GM20000 (cell line): ENCODE measurements at regions not wholly inside any gene's neighbourhood (a gene's known extent, or its start where the extent isn't known, plus 50 kb on each side); places are given as distances from the start of the nearest gene placed in this dataset.

Source experiments
- DNase-seq: peaks from one replicate; pipeline ENCODE4 v3.0.0; 2012; ENCODE audit warnings: low spot score
- TF ChIP-seq, protein P1 (sequence below): IDR thresholded peaks from 2 replicates; pipeline ENCODE4 v1.5.1; 2012; ENCODE audit warnings: mild to moderate bottlenecking, control low read depth; ENCODE audit errors: extremely low read depth, missing control alignments

DNA sequence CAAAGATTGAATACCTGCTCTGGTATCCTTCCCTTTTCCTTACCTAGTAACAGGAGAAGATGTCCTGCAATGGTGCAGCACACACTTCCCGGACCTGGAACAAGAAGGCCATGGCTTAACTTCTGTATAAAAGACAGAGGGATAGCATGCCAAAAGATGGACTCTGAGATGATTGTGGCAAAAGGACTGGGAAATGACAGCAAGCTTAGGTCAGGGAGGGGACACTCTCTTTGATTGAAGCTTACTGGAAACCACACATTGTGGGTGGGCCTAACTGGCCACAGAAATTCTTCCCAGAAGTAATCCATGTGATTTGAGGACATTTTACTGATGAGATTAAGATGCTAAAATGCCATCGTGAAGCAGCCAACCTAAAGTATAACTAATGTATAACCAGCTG is 71.0 kb upstream of the OTUD4 start:
- DNase-seq, result no peak
- TF ChIP-seq, protein P1, sequence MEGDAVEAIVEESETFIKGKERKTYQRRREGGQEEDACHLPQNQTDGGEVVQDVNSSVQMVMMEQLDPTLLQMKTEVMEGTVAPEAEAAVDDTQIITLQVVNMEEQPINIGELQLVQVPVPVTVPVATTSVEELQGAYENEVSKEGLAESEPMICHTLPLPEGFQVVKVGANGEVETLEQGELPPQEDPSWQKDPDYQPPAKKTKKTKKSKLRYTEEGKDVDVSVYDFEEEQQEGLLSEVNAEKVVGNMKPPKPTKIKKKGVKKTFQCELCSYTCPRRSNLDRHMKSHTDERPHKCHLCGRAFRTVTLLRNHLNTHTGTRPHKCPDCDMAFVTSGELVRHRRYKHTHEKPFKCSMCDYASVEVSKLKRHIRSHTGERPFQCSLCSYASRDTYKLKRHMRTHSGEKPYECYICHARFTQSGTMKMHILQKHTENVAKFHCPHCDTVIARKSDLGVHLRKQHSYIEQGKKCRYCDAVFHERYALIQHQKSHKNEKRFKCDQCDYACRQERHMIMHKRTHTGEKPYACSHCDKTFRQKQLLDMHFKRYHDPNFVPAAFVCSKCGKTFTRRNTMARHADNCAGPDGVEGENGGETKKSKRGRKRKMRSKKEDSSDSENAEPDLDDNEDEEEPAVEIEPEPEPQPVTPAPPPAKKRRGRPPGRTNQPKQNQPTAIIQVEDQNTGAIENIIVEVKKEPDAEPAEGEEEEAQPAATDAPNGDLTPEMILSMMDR, result no peak

DNA sequence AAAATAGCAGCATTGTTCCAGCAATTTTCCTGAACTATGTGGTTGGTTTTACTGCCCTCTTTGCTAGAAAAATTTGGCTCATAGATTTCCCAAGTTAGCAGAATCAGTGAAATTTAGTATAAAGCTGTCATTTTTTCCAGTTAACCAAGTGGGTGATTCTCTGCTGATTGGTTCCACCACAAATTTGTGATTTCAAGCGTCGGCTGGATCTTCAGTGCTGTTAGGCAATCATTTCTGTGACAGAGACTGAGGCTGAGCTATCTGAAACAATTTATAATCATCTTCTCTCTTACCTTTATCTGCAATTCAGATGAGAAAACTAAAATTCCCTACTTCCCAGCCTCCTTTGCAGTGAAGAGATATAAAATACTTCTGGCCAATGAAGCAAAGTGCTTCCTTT is 68.6 kb upstream of the OTUD4 start:
- DNase-seq, result no peak
- TF ChIP-seq, protein P1, result no peak

DNA sequence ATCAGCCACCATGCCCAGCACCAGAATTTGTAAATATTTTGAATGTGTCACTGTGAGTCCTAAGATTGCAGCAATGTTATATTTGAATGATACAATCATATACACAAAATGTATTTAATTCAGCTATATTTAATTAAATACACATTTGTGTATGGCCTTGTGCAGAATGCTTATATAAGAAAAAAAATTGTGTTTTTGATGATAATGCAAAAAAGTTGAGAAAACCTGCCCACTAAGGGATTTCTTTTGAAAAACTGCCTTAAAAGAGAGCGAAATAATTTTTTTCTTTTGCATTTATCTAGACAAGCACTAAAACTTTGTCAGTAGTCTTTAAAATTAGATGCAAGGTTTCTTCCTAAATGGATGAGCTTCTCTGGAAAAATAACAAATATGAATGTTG is 68.1 kb upstream of the OTUD4 start:
- no peak for DNase-seq
- TF ChIP-seq, protein P1, result no peak

DNA sequence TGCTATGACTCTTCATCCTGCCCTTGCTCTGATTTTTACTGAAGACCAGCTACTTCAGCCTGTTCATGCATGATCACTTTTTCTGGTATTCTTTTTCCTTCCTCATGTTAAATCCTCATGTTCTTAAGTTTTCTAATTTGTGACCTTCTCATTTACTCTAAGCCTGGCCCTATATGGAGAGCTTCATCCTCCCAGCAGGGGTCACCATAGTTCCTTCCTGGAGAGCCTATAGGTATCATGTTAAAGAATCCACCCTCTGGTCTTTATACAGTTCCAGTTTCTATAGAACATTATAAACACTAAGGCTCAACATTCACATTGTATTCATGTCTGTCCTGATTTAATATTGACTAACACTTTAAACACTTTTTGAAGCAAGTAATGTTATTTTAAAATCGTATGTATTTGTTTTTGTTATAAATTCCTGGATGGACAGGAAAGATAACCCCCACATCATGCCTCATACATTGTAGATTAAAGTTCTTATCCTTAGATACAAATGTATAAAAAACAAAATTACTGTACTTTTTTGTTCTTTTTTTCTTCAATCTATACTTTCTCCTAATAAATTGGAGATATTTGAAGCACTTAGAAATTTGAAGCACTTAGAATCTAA is 53.8 kb upstream of the OTUD4 start:
- TF ChIP-seq, protein P1, result peak; percentile 54
- peak; percentile 65 for DNase-seq

DNA sequence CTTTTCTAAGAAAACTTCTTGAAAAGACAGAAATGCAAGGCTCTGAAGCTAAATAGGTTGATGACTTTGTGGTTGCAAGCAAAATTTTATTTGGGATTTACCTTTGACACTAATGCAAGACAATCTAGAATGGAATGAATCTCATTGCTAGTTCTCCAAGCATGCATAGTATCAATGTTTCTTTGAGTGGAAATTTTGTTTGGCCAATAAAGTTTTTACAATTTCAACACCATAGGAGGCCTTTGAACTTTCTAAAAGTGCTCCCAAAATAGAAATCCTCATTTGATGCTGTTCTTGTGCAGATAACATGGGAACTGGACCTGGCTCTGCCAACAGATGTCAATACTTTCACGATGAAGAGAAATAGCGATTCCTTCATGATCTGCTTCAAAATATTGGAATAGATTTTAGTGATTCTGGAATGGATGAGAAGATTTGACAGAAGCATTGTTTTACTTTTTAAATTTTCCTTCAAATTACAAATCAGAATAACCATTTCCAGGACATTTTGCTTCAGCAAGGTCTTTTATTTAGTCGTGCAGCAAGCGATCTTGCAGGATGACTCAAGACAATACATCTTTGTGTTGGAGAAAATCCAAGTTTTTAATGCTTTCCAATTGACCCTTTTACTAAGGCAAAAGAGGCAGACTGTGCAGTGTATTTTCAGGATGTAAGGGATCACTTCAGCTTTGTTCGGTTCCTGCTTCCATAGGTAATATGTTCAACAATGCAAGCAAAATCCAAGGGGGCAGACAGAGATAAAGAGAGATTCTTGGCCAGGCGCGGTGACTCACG is 51.7 kb upstream of the OTUD4 start:
- TF ChIP-seq, protein P1, result no peak
- no peak for DNase-seq

DNA sequence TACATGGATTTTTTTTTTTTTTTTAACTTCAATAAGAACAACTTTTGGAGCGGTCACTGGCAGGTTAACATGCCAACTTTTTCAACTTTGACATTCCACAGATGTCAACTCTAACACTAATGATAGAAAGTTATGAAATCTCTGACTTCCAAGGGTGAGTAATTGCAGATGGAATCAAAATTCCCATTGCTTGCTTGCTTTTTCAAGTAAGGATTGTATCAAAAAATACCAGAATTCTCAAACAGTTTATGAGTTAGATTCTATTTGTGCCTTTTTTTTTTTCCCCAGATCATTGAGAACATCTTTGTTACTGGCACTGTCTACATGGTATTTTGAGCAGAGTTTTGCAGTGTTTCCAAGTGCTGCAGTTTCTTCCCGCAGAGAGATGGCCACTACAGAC is 50.3 kb upstream of the OTUD4 start:
- DNase-seq, result no peak
- TF ChIP-seq, protein P1, result no peak
